22Rv1 (cell line): ENCODE measurements at regions not wholly inside any gene's neighbourhood (a gene's known extent, or its start where the extent isn't known, plus 50 kb on each side); places are given as distances from the start of the nearest gene placed in this dataset.
"Not testable (repeated sequence)": the region's sequence is repeated elsewhere in the genome, so short reads cannot be mapped to it uniquely, and the experiment has no call there.

ENCODE experiments used
- CTCF ChIP-seq: fragments of 450-650 bp; IDR thresholded peaks from 2 replicates; pipeline ENCODE4 v1.5.1; 2017; ENCODE audit warnings: mild to moderate bottlenecking
- ZFX ChIP-seq: fragments of 450-650 bp; IDR thresholded peaks from 2 replicates; pipeline ENCODE4 v1.6.1; 2017; ENCODE audit warnings: antibody characterized with exemption, borderline replicate concordance

GRCh38 chr3:162708942-162709706, 1212.5 kb downstream of the OTOL1 start:
- not testable (repeated sequence) for TF ChIP-seq CTCF, ZFX
